Neural progenitor cell (in vitro differentiated cells): ENCODE measurements at regions not wholly inside any gene's neighbourhood (a gene's known extent, or its start where the extent isn't known, plus 50 kb on each side); places are given as distances from the start of the nearest gene placed in this dataset.

Source experiments
- DNase-seq: peaks from one replicate; pipeline ENCODE4 v3.0.0-alpha.2; 2016; ENCODE audit warnings: low spot score
- H2AFZ ChIP-seq: fragments of 200-600 bp; sonication (generic); replicated peaks from 2 replicates; pipeline ENCODE4 v1.6.1; 2016; ENCODE audit warnings: antibody characterized with exemption
- H3F3A ChIP-seq: fragments of 200-600 bp; sonication (generic); 2 replicates; pipeline ENCODE4 v1.6.1; 2016; ENCODE audit warnings: antibody characterized with exemption, low read depth
- H3K27ac ChIP-seq: fragments of 200-600 bp; sonication (generic); 2 replicates; pipeline ENCODE4 v1.5.1; 2016; ENCODE audit warnings: mild to moderate bottlenecking
- H3K27me3 ChIP-seq: fragments of 200-600 bp; sonication (generic); 2 replicates; pipeline ENCODE4 v1.6.1; 2016; ENCODE audit warnings: mild to moderate bottlenecking, moderate library complexity
- H3K36me3 ChIP-seq: fragments of 200-600 bp; sonication (generic); 2 replicates; pipeline ENCODE4 v1.5.1; 2016
- H3K4me1 ChIP-seq: fragments of 200-600 bp; sonication (generic); 2 replicates; pipeline ENCODE4 v1.6.1; 2016; ENCODE audit warnings: mixed run types
- H3K4me2 ChIP-seq: fragments of 200-600 bp; sonication (generic); 2 replicates; pipeline ENCODE4 v1.6.1; 2016
- H3K4me3 ChIP-seq: fragments of 200-600 bp; sonication (generic); 2 replicates; pipeline ENCODE4 v1.5.1; 2016
- H3K79me2 ChIP-seq: fragments of 200-600 bp; sonication (generic); 2 replicates; pipeline ENCODE4 v1.6.1; 2016; ENCODE audit warnings: low read depth
- H3K9ac ChIP-seq: fragments of 200-600 bp; sonication (generic); 2 replicates; pipeline ENCODE4 v1.6.1; 2016
- H3K9me3 ChIP-seq: fragments of 200-600 bp; sonication (generic); 2 replicates; pipeline ENCODE4 v1.5.1; 2016; ENCODE audit warnings: low read depth
- H4K20me1 ChIP-seq: fragments of 200-600 bp; sonication (generic); 2 replicates; pipeline ENCODE4 v1.6.1; 2016; ENCODE audit warnings: low read depth
- H3K27ac Mint-ChIP-seq: 3 replicates; pipeline ENCODE4 v1.8.0; 2021; ENCODE audit warnings: mixed read lengths
- H3K27me3 Mint-ChIP-seq: 2 replicates; pipeline ENCODE4 v1.8.0; 2022; ENCODE audit warnings: low read depth, mild to moderate bottlenecking, inconsistent platforms, moderate library complexity, mixed read lengths; ENCODE audit not compliant: insufficient read depth
- H3K36me3 Mint-ChIP-seq: 3 replicates; pipeline ENCODE4 v1.8.0; 2021; ENCODE audit warnings: mixed read lengths
- H3K4me1 Mint-ChIP-seq: 3 replicates; pipeline ENCODE4 v1.8.0; 2021; ENCODE audit warnings: mixed read lengths
- H3K4me3 Mint-ChIP-seq: 3 replicates; pipeline ENCODE4 v1.8.0; 2021; ENCODE audit warnings: mild to moderate bottlenecking, moderate library complexity, mixed read lengths
- H3K9me3 Mint-ChIP-seq: 3 replicates; pipeline ENCODE4 v1.8.0; 2020; ENCODE audit warnings: mixed read lengths
- CTCF ChIP-seq: fragments of 200-600 bp; sonication (generic); IDR thresholded peaks from 2 replicates; pipeline ENCODE4 v1.5.1; 2017; ENCODE audit warnings: antibody characterized with exemption, mild to moderate bottlenecking
- EZH2 ChIP-seq: fragments of 200-600 bp; sonication (generic); IDR thresholded peaks from 2 replicates; pipeline ENCODE4 v1.6.1; 2017; ENCODE audit warnings: antibody characterized with exemption, mild to moderate bottlenecking, moderate library complexity
- EZH2phosphoT487 ChIP-seq: fragments of 200-600 bp; sonication (generic); IDR thresholded peaks from 2 replicates; pipeline ENCODE4 v1.6.1; 2017; ENCODE audit warnings: antibody characterized with exemption

GRCh38 chr7:136130511-136131303, 153.5 kb upstream of the MTPN start:
- no peak overlapping the region for H3K4me3 ChIP-seq
- no peak overlapping the region for H3K27ac ChIP-seq
- no peaks in the 10 kb centered on the region for H4K20me1 ChIP-seq
- H3K27ac Mint-ChIP-seq, result no peak overlapping the region
- H3F3A ChIP-seq, result no peaks in the 10 kb centered on the region
- no peaks in the 10 kb centered on the region for H3K79me2 ChIP-seq
- no peaks in the 10 kb centered on the region for H3K27me3 ChIP-seq
- peaks cover 14% of the 10 kb centered on the region for H3K4me1 Mint-ChIP-seq
- TF ChIP-seq EZH2phosphoT487, result no peak
- no peak for TF ChIP-seq EZH2
- TF ChIP-seq CTCF, result no peak
- H3K36me3 ChIP-seq, result no peaks in the 10 kb centered on the region
- H3K9me3 ChIP-seq, result no peaks in the 10 kb centered on the region
- H3K4me1 ChIP-seq, result no peaks in the 10 kb centered on the region
- H3K4me2 ChIP-seq, result no peak overlapping the region
- H3K9ac ChIP-seq, result no peak overlapping the region
- no peaks in the 10 kb centered on the region for H3K27me3 Mint-ChIP-seq
- H3K4me3 Mint-ChIP-seq, result no peak overlapping the region
- no peaks in the 10 kb centered on the region for H3K9me3 Mint-ChIP-seq
- H3K36me3 Mint-ChIP-seq, result no peaks in the 10 kb centered on the region
- H2AFZ ChIP-seq, result peak overlapping the region; percentile 0
- DNase-seq, result no peak

- Mint-ChIP-seq H3K27ac (no peak overlapping the region), H3K36me3 (no peaks in the 10 kb centered on the region), H3K9me3 (peaks cover 2% of the 10 kb centered on the region), H3K4me1 (no peaks in the 10 kb centered on the region), H3K27me3 (no peaks in the 10 kb centered on the region), H3K4me3 (no peak overlapping the region)
- Histone ChIP-seq H3K4me3 (no peak overlapping the region), H3K4me2 (no peak overlapping the region), H3K9me3 (no peaks in the 10 kb centered on the region), H3K27ac (no peak overlapping the region), H3K4me1 (no peaks in the 10 kb centered on the region), H3K9ac (no peak overlapping the region), H3F3A (no peaks in the 10 kb centered on the region), H3K27me3 (no peaks in the 10 kb centered on the region), H3K79me2 (no peaks in the 10 kb centered on the region), H4K20me1 (no peaks in the 10 kb centered on the region), H3K36me3 (no peaks in the 10 kb centered on the region), H2AFZ (no peak overlapping the region)
- TF ChIP-seq CTCF, result no peak
- TF ChIP-seq EZH2phosphoT487, result no peak
- no peak for TF ChIP-seq EZH2
- DNase-seq, result no peak
These were observed 150.9 kb upstream of the MTPN start for GRCh38 chr7:136128050-136128449.

- TF ChIP-seq EZH2 (no peak), EZH2phosphoT487 (no peak), CTCF (no peak)
- no peak overlapping the region for H3K27ac ChIP-seq
- H4K20me1 ChIP-seq, result no peaks in the 10 kb centered on the region
- Mint-ChIP-seq H3K27ac (no peak overlapping the region), H3K36me3 (no peaks in the 10 kb centered on the region), H3K4me3 (no peak overlapping the region), H3K4me1 (no peaks in the 10 kb centered on the region), H3K9me3 (peaks cover 2% of the 10 kb centered on the region), H3K27me3 (no peaks in the 10 kb centered on the region)
- no peaks in the 10 kb centered on the region for H3K36me3 ChIP-seq
- no peak overlapping the region for H3K4me2 ChIP-seq
- H2AFZ ChIP-seq, result no peak overlapping the region
- no peaks in the 10 kb centered on the region for H3K79me2 ChIP-seq
- DNase-seq, result no peak
- no peaks in the 10 kb centered on the region for H3K9me3 ChIP-seq
- no peak overlapping the region for H3K9ac ChIP-seq
- no peaks in the 10 kb centered on the region for H3F3A ChIP-seq
- no peaks in the 10 kb centered on the region for H3K4me1 ChIP-seq
- H3K27me3 ChIP-seq, result no peaks in the 10 kb centered on the region
- H3K4me3 ChIP-seq, result no peak overlapping the region
These were observed 146.2 kb upstream of the MTPN start for GRCh38 chr7:136123352-136123751.
